ENCODE measurements at regions not wholly inside any gene's neighbourhood (a gene's known extent, or its start where the extent isn't known, plus 50 kb on each side); places are given as distances from the start of the nearest gene placed in this dataset.

- Mint-ChIP-seq H3K4me1 (ENCODE audit: low read depth, unreplicated experiment) (peaks cover 9% of the 10 kb centered on the region), H3K27me3 (ENCODE audit: unreplicated experiment) (no peaks in the 10 kb centered on the region), H3K36me3 (ENCODE audit: insufficient read depth, unreplicated experiment) (no peaks in the 10 kb centered on the region), H3K9me3 (ENCODE audit: low read depth, unreplicated experiment) (no peaks in the 10 kb centered on the region), H3K27ac (ENCODE audit: unreplicated experiment) (no peak overlapping the region), H3K4me3 (ENCODE audit: low read depth, unreplicated experiment) (no peak overlapping the region)
- DNase-seq, result no peak
- CTCF ChIA-PET, result interaction anchor here (0.6 kb wide), 1 partner anchor 72 kb away, joined by 4 read pairs; no protein-coding TSS in a partner anchor
- TF ChIP-seq CTCF (IDR thresholded peaks at IDR 0.05; ENCODE audit: unreplicated experiment), result no peak
- intact Hi-C loops (cut with micrococcal nuclease; ENCODE audit: unreplicated experiment), result no loop called here
- no TSS peak for BruUV-seq (replicated peaks)
These were observed 138.1 kb upstream of the ADAMTS5 start for GRCh38 chr21:27104846-27105431.

DNA sequence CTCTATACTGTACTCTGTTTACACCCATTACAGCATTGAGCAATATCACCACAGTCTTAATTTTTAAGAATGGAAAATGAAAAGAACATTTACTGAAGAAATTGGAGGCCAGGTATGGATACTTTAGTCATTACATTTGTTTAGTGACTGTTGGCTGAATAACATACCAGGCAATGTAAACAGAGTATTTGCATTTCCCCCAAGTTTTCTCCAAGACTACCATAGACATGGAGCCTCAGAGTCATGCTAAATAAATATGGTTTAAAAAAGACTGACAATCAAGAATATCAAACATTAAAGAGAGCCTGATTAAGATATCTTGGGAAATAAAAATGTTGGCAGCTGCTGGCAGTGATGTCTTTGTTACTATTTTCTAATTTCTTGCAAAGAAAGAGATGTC lies 136.9 kb upstream of the ADAMTS5 start:
- H3K36me3 Mint-ChIP-seq (ENCODE audit: insufficient read depth, unreplicated experiment), result no peaks in the 10 kb centered on the region
- CTCF ChIA-PET, result no interaction called here
- intact Hi-C loops (cut with micrococcal nuclease; ENCODE audit: unreplicated experiment), result no loop called here
- H3K27ac Mint-ChIP-seq (ENCODE audit: unreplicated experiment), result no peak overlapping the region
- H3K9me3 Mint-ChIP-seq (ENCODE audit: low read depth, unreplicated experiment), result peaks cover under 1% of the 10 kb centered on the region
- peaks cover 9% of the 10 kb centered on the region for H3K4me1 Mint-ChIP-seq (ENCODE audit: low read depth, unreplicated experiment)
- H3K27me3 Mint-ChIP-seq (ENCODE audit: unreplicated experiment), result no peaks in the 10 kb centered on the region
- TF ChIP-seq CTCF (IDR thresholded peaks at IDR 0.05; ENCODE audit: unreplicated experiment), result no peak
- H3K4me3 Mint-ChIP-seq (ENCODE audit: low read depth, unreplicated experiment), result no peak overlapping the region
- BruUV-seq (replicated peaks), result no TSS peak
- DNase-seq, result no peak

- Mint-ChIP-seq H3K36me3 (ENCODE audit: insufficient read depth, unreplicated experiment) (no peaks in the 10 kb centered on the region), H3K4me3 (ENCODE audit: low read depth, unreplicated experiment) (no peak overlapping the region), H3K27ac (ENCODE audit: unreplicated experiment) (no peak overlapping the region), H3K27me3 (ENCODE audit: unreplicated experiment) (no peaks in the 10 kb centered on the region), H3K4me1 (ENCODE audit: low read depth, unreplicated experiment) (peaks cover 9% of the 10 kb centered on the region), H3K9me3 (ENCODE audit: low read depth, unreplicated experiment) (peaks cover 3% of the 10 kb centered on the region)
- no TSS peak for BruUV-seq (replicated peaks)
- no peak for DNase-seq
- CTCF ChIA-PET, result no interaction called here
- no peak for TF ChIP-seq CTCF (IDR thresholded peaks at IDR 0.05; ENCODE audit: unreplicated experiment)
- intact Hi-C loops (cut with micrococcal nuclease; ENCODE audit: unreplicated experiment), result no loop called here
These were observed 134.6 kb upstream of the ADAMTS5 start for GRCh38 chr21:27101523-27101922.

- Mint-ChIP-seq H3K4me3 (ENCODE audit: low read depth, unreplicated experiment) (no peak overlapping the region), H3K4me1 (ENCODE audit: low read depth, unreplicated experiment) (no peaks in the 10 kb centered on the region), H3K27me3 (ENCODE audit: unreplicated experiment) (no peaks in the 10 kb centered on the region), H3K9me3 (ENCODE audit: low read depth, unreplicated experiment) (peaks cover 3% of the 10 kb centered on the region), H3K27ac (ENCODE audit: unreplicated experiment) (no peak overlapping the region), H3K36me3 (ENCODE audit: insufficient read depth, unreplicated experiment) (no peaks in the 10 kb centered on the region)
- intact Hi-C loops (cut with micrococcal nuclease; ENCODE audit: unreplicated experiment), result no loop called here
- no TSS peak for BruUV-seq (replicated peaks)
- no peak for TF ChIP-seq CTCF (IDR thresholded peaks at IDR 0.05; ENCODE audit: unreplicated experiment)
- CTCF ChIA-PET, result interaction anchor here (0.7 kb wide), 1 partner anchor 1602 kb away, joined by 5 read pairs; no protein-coding TSS in a partner anchor
- DNase-seq, result no peak
These were observed 127.5 kb upstream of the ADAMTS5 start for GRCh38 chr21:27094184-27094948.
